ENCODE measurements at regions not wholly inside any gene's neighbourhood (a gene's known extent, or its start where the extent isn't known, plus 50 kb on each side); places are given as distances from the start of the nearest gene placed in this dataset.

- ATAC-seq (no peak), FAIRE-seq (no peak), DNase-seq (ENCODE audit: low spot score) (no peak)
- H3K27me3 ChIP-seq (ENCODE audit: control insufficient read depth in 1 of 2, insufficient read depth in 2 of 2, low read length in 2 of 2) = peaks cover 1 to 20% of the 10 kb centered on the region in 2 experiments; a peak in 2 of 5 replicates
- H3K36me3 ChIP-seq (replicated peaks in 1 of 2; ENCODE audit: control insufficient read depth in 1 of 2, insufficient read depth in 2 of 2, low read length in 2 of 2) = no peaks in the 10 kb centered on the region
- no peaks in the 10 kb centered on the region for H4K20me1 ChIP-seq (ENCODE audit: insufficient read depth, low read length)
- intact Hi-C loops (cut with micrococcal nuclease; ENCODE audit: unreplicated experiment) = no loop called here
- CTCF ChIA-PET (ENCODE audit: low intra/inter-chr PET ratio, low total read pairs) = no interaction called here
- H3K4me2 ChIP-seq (ENCODE audit: low read depth, low read length) = no peak overlapping the region
- H2AFZ ChIP-seq (ENCODE audit: low read length) = no peak overlapping the region
- POLR2A ChIA-PET = no interaction called here
- no peak overlapping the region for H3K27ac ChIP-seq (ENCODE audit: extremely low read length, insufficient read depth, low read length)
- H3K4me1 ChIP-seq (ENCODE audit: insufficient read depth, low read length) = no peaks in the 10 kb centered on the region
- no peaks in the 10 kb centered on the region for H3K9me3 ChIP-seq (ENCODE audit: low read length)
- H3K4me3 ChIP-seq (replicated peaks in 1 of 3; ENCODE audit: insufficient read depth in 1 of 3, low read depth in 2 of 3, low read length in 3 of 3) = no peak overlapping the region
- BruUV-seq (replicated peaks) = no TSS peak
- in situ Hi-C loops (cut with HindIII; ENCODE audit: extremely low pct_ligation_motif_present, low pct_unique_long_range_greater_than_20kb) = loop anchor here (10.0 to 25.0 kb wide), 2 partner anchors 64 to 88 kb away; no protein-coding TSS in a partner anchor
- no peaks in the 10 kb centered on the region for H3K79me2 ChIP-seq (ENCODE audit: insufficient read depth, low read length)
- WGBS (ENCODE audit: low lambda C conversion rate) = 29% methylated on average over 10 of the region's 10 CpGs
- H3K9ac ChIP-seq (ENCODE audit: insufficient read depth, low read depth, low read length) = no peak overlapping the region
- TF ChIP-seq ARID5B (CRISPR knock-in tag; IDR thresholded peaks at IDR 0.05) (no peak), JUNB (CRISPR knock-in tag; IDR thresholded peaks at IDR 0.05; ENCODE audit: borderline replicate concordance) (no peak), ZNF280B (CRISPR knock-in tag; IDR thresholded peaks at IDR 0.05; ENCODE audit: borderline replicate concordance) (no peak), ZFYVE20 (CRISPR knock-in tag; IDR thresholded peaks at IDR 0.05; ENCODE audit: borderline replicate concordance, low read depth) (no peak), MTA1 (CRISPR knock-in tag; IDR thresholded peaks at IDR 0.05; ENCODE audit: borderline replicate concordance) (no peak), IRF1 (CRISPR knock-in tag; IDR thresholded peaks at IDR 0.05; ENCODE audit: low read depth) (no peak), ARID4A (CRISPR knock-in tag; IDR thresholded peaks at IDR 0.05; ENCODE audit: borderline replicate concordance) (no peak), PBX3 (CRISPR knock-in tag; IDR thresholded peaks at IDR 0.05; ENCODE audit: borderline replicate concordance) (no peak), ZNF773 (CRISPR knock-in tag; IDR thresholded peaks at IDR 0.05; ENCODE audit: borderline replicate concordance) (no peak), GFI1 (CRISPR knock-in tag; IDR thresholded peaks at IDR 0.05; ENCODE audit: borderline replicate concordance) (no peak), RBM22 (optimal IDR thresholded peaks at IDR 0.05; ENCODE audit: low read length) (no peak)
Observed at GRCh38 chr22:34800260-34800980, 265.5 kb upstream of the ISX start.

Measured in HepG2 (cell line).